Ovary (tissue), 3 donors: ENCODE measurements at regions not wholly inside any gene's neighbourhood (a gene's known extent, or its start where the extent isn't known, plus 50 kb on each side); places are given as distances from the start of the nearest gene placed in this dataset.

Experiments
- CTCF ChIP-seq, 3 donors: fragments of 450-650 bp in 2 of 3; fragments of 200-600 bp in 1 of 3; IDR thresholded peaks; one replicate each; pipeline versions ENCODE4 v1.5.1 to v1.8.0; 2016 to 2022; ENCODE audit warnings: antibody characterized with exemption in 3 of 3, mild to moderate bottlenecking in 1 of 3
- EP300 ChIP-seq: sonication (generic); formaldehyde crosslinking; IDR thresholded peaks from one replicate; pipeline ENCODE4 v1.6.1; 2017; ENCODE audit warnings: antibody characterized with exemption
- POLR2A ChIP-seq: fragments of 450-650 bp; IDR thresholded peaks from one replicate; pipeline ENCODE4 v1.6.1; 2017; ENCODE audit warnings: antibody characterized with exemption, mild to moderate bottlenecking, moderate library complexity
- donor health status: DM: no; HTN: no; CAD: no.

- TF ChIP-seq CTCF (IDR thresholded peaks at IDR 0.05) (no peak), EP300 (no peak), POLR2A (no peak)
These were observed 99.9 kb upstream of the NFIB start for GRCh38 chr9:14413812-14414211.
